K562 (cell line): ENCODE measurements at regions not wholly inside any gene's neighbourhood (a gene's known extent, or its start where the extent isn't known, plus 50 kb on each side); places are given as distances from the start of the nearest gene placed in this dataset.

ENCODE experiments used
- ATAC-seq: fragments of 200-7000 bp; cut with Tn5 transposase; 3 replicates; pipeline ENCODE4 v1.9.1; 2020; ENCODE audit warnings: moderate library complexity
- BruUV-seq: library from RNA; stranded (reverse); fragments of 400-500 nt; replicated peaks from 2 replicates; lab custom pipeline; 2021; lab: Mats Ljungman, UMichigan
- CTCF ChIA-PET: fragments of 300-600 bp; formaldehyde crosslinking; extraction: SDS; loops from one replicate; lab custom pipeline; 2021; ENCODE audit warnings: low intra/inter-chr PET ratio; lab: Yijun Ruan, JAX
- POLR2A ChIA-PET: fragments of 300-600, 350-650 bp; sonication (Branson Sonifier 250); formaldehyde crosslinking; extraction: SDS; loops from one replicate; lab custom pipeline; 2021; ENCODE audit warnings: antibody characterized with exemption, inconsistent platforms; lab: Yijun Ruan, JAX
- DNase-seq, 4 experiments: peaks; one replicate each; pipeline versions ENCODE4 v3.0.0 to v3.0.0-alpha.2; 2011 to 2018; ENCODE audit warnings: low spot score in 3 of 4, mixed read lengths in 3 of 4; ENCODE audit errors: extremely low read depth in 1 of 4
- FAIRE-seq: peaks from 2 replicates; lab custom pipeline; 2011; peaks lifted over from hg19 to GRCh38; lab: Jason Lieb, UNC
- H2AFZ ChIP-seq: 2 replicates; pipeline ENCODE4 v1.6.0; 2011; ENCODE audit warnings: low read depth, low read length, control low read depth, inconsistent platforms
- H3K27ac ChIP-seq: fragments of 200-600 bp; 3 replicates; pipeline ENCODE4 v1.8.0; 2011; ENCODE audit warnings: low read depth, mild to moderate bottlenecking, control low read depth, inconsistent platforms, low read length, moderate library complexity, mixed read lengths; ENCODE audit errors: extremely low read depth
- H3K27me3 ChIP-seq, 2 experiments: fragments of 300-600 bp in 1 of 2; 2 replicates in 1 of 2; 3 replicates in 1 of 2; pipeline versions ENCODE4 v1.6.0 to v1.8.0; 2011; ENCODE audit warnings: inconsistent platforms in 2 of 2, low read length in 2 of 2, mild to moderate bottlenecking in 1 of 2, mixed read lengths in 1 of 2, moderate library complexity in 1 of 2; ENCODE audit not compliant: control insufficient read depth in 2 of 2, insufficient read depth in 2 of 2
- H3K36me3 ChIP-seq: fragments of 300-600 bp; 3 replicates; pipeline ENCODE4 v1.8.0; 2011; ENCODE audit warnings: mild to moderate bottlenecking, low read length, inconsistent platforms; ENCODE audit not compliant: control insufficient read depth, insufficient read depth
- H3K4me1 ChIP-seq, 2 experiments: fragments of 200-600 bp in 1 of 2; replicated peaks in 1 of 2; 2 replicates in 1 of 2; 3 replicates in 1 of 2; pipeline versions ENCODE4 v1.5.1 to v1.8.0; 2011; ENCODE audit warnings: inconsistent platforms in 2 of 2, low read length in 2 of 2, mild to moderate bottlenecking in 1 of 2, mixed read lengths in 1 of 2, moderate library complexity in 1 of 2; ENCODE audit not compliant: control insufficient read depth in 2 of 2, insufficient read depth in 2 of 2
- H3K4me2 ChIP-seq: 2 replicates; pipeline ENCODE4 v1.6.1; 2011; ENCODE audit warnings: low read length, control low read depth, inconsistent platforms, mixed read lengths; ENCODE audit not compliant: insufficient read depth
- H3K4me3 ChIP-seq: fragments of 200-600 bp; sonication (generic), shearing (Covaris generic); 2 replicates; pipeline ENCODE4 v1.5.1; 2016; ENCODE audit warnings: control low read depth, inconsistent platforms
- H3K79me2 ChIP-seq: fragments of 200-600 bp; 3 replicates; pipeline ENCODE4 v1.8.0; 2011; ENCODE audit warnings: low read length, inconsistent platforms; ENCODE audit not compliant: control insufficient read depth, insufficient read depth
- H3K9ac ChIP-seq, 2 experiments: 2 replicates each; pipeline versions ENCODE4 v1.6.0 to v1.6.1; 2011; ENCODE audit warnings: low read depth in 2 of 2, low read length in 2 of 2, control low read depth in 1 of 2, inconsistent platforms in 1 of 2, mild to moderate bottlenecking in 1 of 2, mixed read lengths in 1 of 2; ENCODE audit not compliant: insufficient read depth in 1 of 2
- H3K9me1 ChIP-seq: one replicate; pipeline ENCODE4 v1.6.0; 2011; ENCODE audit warnings: inconsistent platforms, mild to moderate bottlenecking, low read length, moderate library complexity; ENCODE audit not compliant: control insufficient read depth, insufficient read depth
- H3K9me3 ChIP-seq: replicated peaks from 2 replicates; pipeline ENCODE4 v1.5.1; 2011; ENCODE audit warnings: low read depth, low read length, inconsistent platforms; ENCODE audit not compliant: control insufficient read depth, insufficient read depth
- H4K20me1 ChIP-seq: replicated peaks from 2 replicates; pipeline ENCODE4 v1.6.1; 2011; ENCODE audit warnings: low read length, inconsistent platforms, mixed read lengths; ENCODE audit not compliant: control insufficient read depth, insufficient read depth
- DIDO1 ChIP-seq: fragments of 450-650 bp; IDR thresholded peaks from 2 replicates; pipeline ENCODE4 v1.6.1; 2016; ENCODE audit warnings: low read depth, missing biosample characterization, missing genetic modification characterization
- GTF2E2 ChIP-seq: fragments of 200-800 bp; sonication (Bioruptor generic); IDR thresholded peaks from 2 replicates; pipeline ENCODE4 v1.6.1; 2016; ENCODE audit warnings: missing genetic modification characterization, missing compliant biosample characterization
- MAZ ChIP-seq, 2 experiments: fragments of 450-650 bp in 1 of 2; sonication (generic) in 1 of 2; formaldehyde crosslinking; IDR thresholded peaks in 1 of 2; conservative IDR thresholded peaks in 1 of 2; 2 replicates each; pipeline versions ENCODE4 v1.4.0 to v1.5.0; 2020; ENCODE audit warnings: mild to moderate bottlenecking in 1 of 2, missing genetic modification reagents in 1 of 2
- NCOA2 ChIP-seq, 2 experiments: fragments of 450-650 bp; IDR thresholded peaks; 2 replicates each; pipeline ENCODE4 v1.6.1; 2018; ENCODE audit warnings: mild to moderate bottlenecking in 2 of 2, moderate library complexity in 1 of 2; ENCODE audit not compliant: partially characterized antibody in 2 of 2
- NR2F6 ChIP-seq: fragments of 450-650 bp; formaldehyde crosslinking; IDR thresholded peaks from 2 replicates; pipeline ENCODE4 v1.4.0; 2020; ENCODE audit warnings: mild to moderate bottlenecking
- POLR2AphosphoS2 ChIP-seq: IDR thresholded peaks from 2 replicates; pipeline ENCODE4 v1.6.1; 2012; ENCODE audit warnings: low read length, improper control_type of control experiment
- SIN3B ChIP-seq: fragments of 450-650 bp; IDR thresholded peaks from 2 replicates; pipeline ENCODE4 v1.6.1; 2017; ENCODE audit warnings: low read depth, mild to moderate bottlenecking, moderate library complexity
- U2AF2 ChIP-seq: fragments of 200-400 bp; formaldehyde crosslinking; optimal IDR thresholded peaks from 2 replicates; pipeline ENCODE3; 2017; ENCODE audit warnings: low read depth, mild to moderate bottlenecking, low read length
- ZNF584 ChIP-seq: fragments of 200-800 bp; sonication (Bioruptor generic); IDR thresholded peaks from 2 replicates; pipeline ENCODE4 v1.6.1; 2016; ENCODE audit warnings: low read depth, mild to moderate bottlenecking, missing genetic modification characterization, missing compliant biosample characterization
- WGBS: fragments of 100-300 bp; shearing (Covaris generic); methylation state at CpG from one replicate; pipeline ENCODE4 v1.1.6; 2016; ENCODE audit warnings: low coverage, mixed read lengths; ENCODE audit not compliant: insufficient coverage; ENCODE audit errors: missing lambda C conversion rate; 5-methylcytosine and 5-hydroxymethylcytosine counted together
- in situ Hi-C: fragments of 300-500 bp; cut with MboI; formaldehyde crosslinking; loops from 4 replicates; pipeline ENCODE4 v1.15.0; 2018; ENCODE audit warnings: inconsistent platforms, mixed read lengths
- intact Hi-C: fragments of 100-400 bp; cut with micrococcal nuclease; formaldehyde crosslinking; loops from 2 replicates; pipeline ENCODE4 v1.14.2; 2022
- TF ChIP-seq, protein P1 (sequence below): fragments of 250-450 bp; sonication (Bioruptor Pico); IDR thresholded peaks from 2 replicates; pipeline ENCODE4 v1.5.0; 2020; ENCODE audit warnings: mild to moderate bottlenecking, borderline replicate concordance
- TF ChIP-seq, protein P2 (sequence below): fragments of 250-450 bp; sonication (Bioruptor Pico); IDR thresholded peaks from 2 replicates; pipeline ENCODE4 v1.4.0; 2020; ENCODE audit warnings: mild to moderate bottlenecking
- TF ChIP-seq, protein P3 (sequence below): fragments of 250-450 bp; sonication (Bioruptor Pico); IDR thresholded peaks from 2 replicates; pipeline ENCODE4 v1.4.0; 2020; ENCODE audit warnings: borderline replicate concordance
- TF ChIP-seq, protein P4 (sequence below): fragments of 200-800 bp; sonication (Bioruptor generic); IDR thresholded peaks from 2 replicates; pipeline ENCODE4 v1.6.1; 2017; ENCODE audit warnings: missing genetic modification characterization, missing compliant biosample characterization

- TF ChIP-seq, protein P1, sequence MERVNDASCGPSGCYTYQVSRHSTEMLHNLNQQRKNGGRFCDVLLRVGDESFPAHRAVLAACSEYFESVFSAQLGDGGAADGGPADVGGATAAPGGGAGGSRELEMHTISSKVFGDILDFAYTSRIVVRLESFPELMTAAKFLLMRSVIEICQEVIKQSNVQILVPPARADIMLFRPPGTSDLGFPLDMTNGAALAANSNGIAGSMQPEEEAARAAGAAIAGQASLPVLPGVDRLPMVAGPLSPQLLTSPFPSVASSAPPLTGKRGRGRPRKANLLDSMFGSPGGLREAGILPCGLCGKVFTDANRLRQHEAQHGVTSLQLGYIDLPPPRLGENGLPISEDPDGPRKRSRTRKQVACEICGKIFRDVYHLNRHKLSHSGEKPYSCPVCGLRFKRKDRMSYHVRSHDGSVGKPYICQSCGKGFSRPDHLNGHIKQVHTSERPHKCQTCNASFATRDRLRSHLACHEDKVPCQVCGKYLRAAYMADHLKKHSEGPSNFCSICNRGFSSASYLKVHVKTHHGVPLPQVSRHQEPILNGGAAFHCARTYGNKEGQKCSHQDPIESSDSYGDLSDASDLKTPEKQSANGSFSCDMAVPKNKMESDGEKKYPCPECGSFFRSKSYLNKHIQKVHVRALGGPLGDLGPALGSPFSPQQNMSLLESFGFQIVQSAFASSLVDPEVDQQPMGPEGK (CRISPR knock-in tag): peak; percentile 93
- TF ChIP-seq NR2F6 (CRISPR knock-in tag): peak; percentile 95
- peak in 1 of 2 experiments; percentile 91; a peak in 2 of 4 replicates for TF ChIP-seq MAZ (CRISPR knock-in tag; conservative IDR thresholded peaks at IDR 0.05 in 1 of 2, IDR thresholded peaks at IDR 0.05 in 1 of 2)
- no peak for TF ChIP-seq SIN3B
- TF ChIP-seq, protein P2, sequence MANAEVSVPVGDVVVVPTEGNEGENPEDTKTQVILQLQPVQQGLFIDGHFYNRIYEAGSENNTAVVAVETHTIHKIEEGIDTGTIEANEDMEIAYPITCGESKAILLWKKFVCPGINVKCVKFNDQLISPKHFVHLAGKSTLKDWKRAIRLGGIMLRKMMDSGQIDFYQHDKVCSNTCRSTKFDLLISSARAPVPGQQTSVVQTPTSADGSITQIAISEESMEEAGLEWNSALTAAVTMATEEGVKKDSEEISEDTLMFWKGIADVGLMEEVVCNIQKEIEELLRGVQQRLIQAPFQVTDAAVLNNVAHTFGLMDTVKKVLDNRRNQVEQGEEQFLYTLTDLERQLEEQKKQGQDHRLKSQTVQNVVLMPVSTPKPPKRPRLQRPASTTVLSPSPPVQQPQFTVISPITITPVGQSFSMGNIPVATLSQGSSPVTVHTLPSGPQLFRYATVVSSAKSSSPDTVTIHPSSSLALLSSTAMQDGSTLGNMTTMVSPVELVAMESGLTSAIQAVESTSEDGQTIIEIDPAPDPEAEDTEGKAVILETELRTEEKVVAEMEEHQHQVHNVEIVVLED: peak; percentile 87
Observed at GRCh38 chr4:78693777-78694456, 82.2 kb upstream of the BMP2K start (continued).

DNA sequence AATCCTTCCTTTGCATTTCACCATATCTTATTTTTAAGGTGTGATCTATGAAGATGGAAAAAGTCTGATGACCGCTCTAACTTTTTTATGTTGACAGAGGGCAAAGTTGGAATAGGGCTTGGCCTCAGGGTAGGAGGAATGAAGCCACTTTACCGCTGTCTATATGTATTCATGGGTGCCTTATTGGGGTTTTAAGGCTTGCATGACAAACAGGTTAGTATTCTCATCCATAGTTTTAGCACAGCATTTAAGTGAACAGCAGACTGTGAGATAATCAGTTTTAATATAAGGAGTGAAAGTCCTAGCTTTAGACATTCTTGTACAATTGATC lies 81.7 kb upstream of the BMP2K start:
- Histone ChIP-seq H3K27me3 (no peaks in the 10 kb centered on the region), H3K9me1 (no peaks in the 10 kb centered on the region), H4K20me1 (no peaks in the 10 kb centered on the region), H3K9ac (peak overlapping the region in 1 of 2 experiments; percentile 4; a peak in 1 of 4 replicates), H3K36me3 (no peaks in the 10 kb centered on the region), H3K4me2 (no peak overlapping the region), H2AFZ (peak overlapping the region; percentile 18; the same call in 1 of the 2 replicates), H3K79me2 (no peaks in the 10 kb centered on the region), H3K4me3 (no peak overlapping the region), H3K27ac (peak overlapping the region; percentile 73; the same call in 2 of the 3 replicates), H3K4me1 (peaks cover 32 to 65% of the 10 kb centered on the region in 2 experiments), H3K9me3 (no peaks in the 10 kb centered on the region)
- ATAC-seq: no peak
- FAIRE-seq: no peak
- 83% methylated on average over 2 of the region's 2 CpGs for WGBS
- in situ Hi-C loops (loop anchor here (5.0 kb wide), 1 partner anchor 82 kb away; no protein-coding TSS in a partner anchor), intact Hi-C loops (no loop called here)
- ChIA-PET CTCF (no interaction called here), POLR2A (interaction anchor here (1.5 kb wide), 1 partner anchor 11 kb away, joined by 6 read pairs; no protein-coding TSS in a partner anchor)
- DNase-seq: no peak
- no TSS peak for BruUV-seq
- TF ChIP-seq, protein P3, sequence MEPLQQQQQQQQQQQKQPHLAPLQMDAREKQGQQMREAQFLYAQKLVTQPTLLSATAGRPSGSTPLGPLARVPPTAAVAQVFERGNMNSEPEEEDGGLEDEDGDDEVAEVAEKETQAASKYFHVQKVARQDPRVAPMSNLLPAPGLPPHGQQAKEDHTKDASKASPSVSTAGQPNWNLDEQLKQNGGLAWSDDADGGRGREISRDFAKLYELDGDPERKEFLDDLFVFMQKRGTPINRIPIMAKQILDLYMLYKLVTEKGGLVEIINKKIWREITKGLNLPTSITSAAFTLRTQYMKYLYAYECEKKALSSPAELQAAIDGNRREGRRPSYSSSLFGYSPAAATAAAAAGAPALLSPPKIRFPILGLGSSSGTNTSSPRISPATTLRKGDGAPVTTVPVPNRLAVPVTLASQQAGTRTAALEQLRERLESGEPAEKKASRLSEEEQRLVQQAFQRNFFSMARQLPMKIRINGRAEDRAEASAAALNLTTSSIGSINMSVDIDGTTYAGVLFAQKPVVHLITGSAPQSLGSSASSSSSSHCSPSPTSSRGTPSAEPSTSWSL: no peak
- TF ChIP-seq DIDO1 (tag) (0 out of 2 replicates have a peak, but pooled peaks have one; percentile 6), ZNF584 (CRISPR knock-in tag) (peak; percentile 20; the same call in 1 of the 2 replicates), GTF2E2 (tag) (peak; percentile 55; the same call in 1 of the 2 replicates), POLR2AphosphoS2 (no peak), NCOA2 (IDR thresholded peaks at IDR 0.05; ENCODE audit: partially characterized antibody in 2 of 2) (no peak), U2AF2 (no peak)
- TF ChIP-seq, protein P4, sequence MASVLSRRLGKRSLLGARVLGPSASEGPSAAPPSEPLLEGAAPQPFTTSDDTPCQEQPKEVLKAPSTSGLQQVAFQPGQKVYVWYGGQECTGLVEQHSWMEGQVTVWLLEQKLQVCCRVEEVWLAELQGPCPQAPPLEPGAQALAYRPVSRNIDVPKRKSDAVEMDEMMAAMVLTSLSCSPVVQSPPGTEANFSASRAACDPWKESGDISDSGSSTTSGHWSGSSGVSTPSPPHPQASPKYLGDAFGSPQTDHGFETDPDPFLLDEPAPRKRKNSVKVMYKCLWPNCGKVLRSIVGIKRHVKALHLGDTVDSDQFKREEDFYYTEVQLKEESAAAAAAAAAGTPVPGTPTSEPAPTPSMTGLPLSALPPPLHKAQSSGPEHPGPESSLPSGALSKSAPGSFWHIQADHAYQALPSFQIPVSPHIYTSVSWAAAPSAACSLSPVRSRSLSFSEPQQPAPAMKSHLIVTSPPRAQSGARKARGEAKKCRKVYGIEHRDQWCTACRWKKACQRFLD (CRISPR knock-in tag): peak; percentile 8; the same call in 1 of the 2 replicates
